ENCODE measurements at regions not wholly inside any gene's neighbourhood (a gene's known extent, or its start where the extent isn't known, plus 50 kb on each side); places are given as distances from the start of the nearest gene placed in this dataset.

GRCh38 chr14:45867046-45867894, 614.3 kb upstream of the MIS18BP1 start:
- Histone ChIP-seq H3K56ac (ENCODE audit: extremely low read depth, insufficient read depth, low read length) (no peak overlapping the region), H3K18ac (ENCODE audit: low read depth, low read length) (no peak overlapping the region), H3K27me3 (ENCODE audit: control insufficient read depth, insufficient read depth, low read length) (no peaks in the 10 kb centered on the region), H3K4ac (ENCODE audit: low read depth, low read length) (no peak overlapping the region), H3K79me1 (ENCODE audit: low read depth in 1 of 2, low read length in 2 of 2) (no peaks in the 10 kb centered on the region), H2BK15ac (ENCODE audit: low read depth, low read length) (no peak overlapping the region), H4K5ac (ENCODE audit: low read depth, low read length) (no peak overlapping the region), H2AK5ac (ENCODE audit: low read depth, low read length) (no peak overlapping the region), H2AFZ (replicated peaks; ENCODE audit: low read length, poor library complexity) (no peak overlapping the region), H3K23ac (ENCODE audit: low read depth, low read length) (no peak overlapping the region), H3K4me3 (ENCODE audit: insufficient read depth, low read depth, low read length) (no peak overlapping the region), H2BK5ac (ENCODE audit: low read depth, low read length, poor library complexity, severe bottlenecking) (no peak overlapping the region), H4K20me1 (ENCODE audit: insufficient read depth, low read length) (no peaks in the 10 kb centered on the region), H3K9me3 (ENCODE audit: control insufficient read depth, insufficient read depth, low read length) (peaks cover 13% of the 10 kb centered on the region), H2BK120ac (ENCODE audit: low read depth, low read length) (no peak overlapping the region), H2AK9ac (replicated peaks; ENCODE audit: low read depth, low read length, poor library complexity) (no peak overlapping the region), H3K14ac (replicated peaks; ENCODE audit: low read depth, low read length) (no peak overlapping the region), H3K4me2 (ENCODE audit: low read depth, low read length) (no peak overlapping the region), H2BK20ac (ENCODE audit: low read depth, low read length) (no peak overlapping the region), H3K36me3 (ENCODE audit: control insufficient read depth, insufficient read depth, low read length) (no peaks in the 10 kb centered on the region), H4K91ac (ENCODE audit: insufficient read depth, low read depth, low read length) (no peak overlapping the region), H3K9ac (ENCODE audit: low read depth, low read length) (no peak overlapping the region), H3K27ac (ENCODE audit: insufficient read depth, low read length) (no peak overlapping the region), H3K9me1 (ENCODE audit: insufficient read depth, low read length) (no peaks in the 10 kb centered on the region), H3K4me1 (ENCODE audit: control insufficient read depth, insufficient read depth, low read length) (no peaks in the 10 kb centered on the region), H4K8ac (ENCODE audit: low read depth in 2 of 2, low read length in 2 of 2) (no peak overlapping the region)
- ATAC-seq (ENCODE audit: low read depth) = no peak
- intact Hi-C loops (cut with micrococcal nuclease) (no loop called here), in situ Hi-C loops (cut with MboI; ENCODE audit: low sequenced_read_pairs) (no loop called here), dilution Hi-C loops (cut with HindIII; ENCODE audit: low sequenced_read_pairs, unreplicated experiment) (no loop called here)
- no CpG with 5 or more reads among the region's 3 CpGs for WGBS, 2 experiments (ENCODE audit: extremely low coverage in 2 of 2, insufficient read length in 1 of 2)
- no TSS peak for BruUV-seq (replicated peaks)
- POLR2A ChIA-PET (ENCODE audit: unreplicated experiment) = no interaction called here
- DNase-seq = no peak
- TF ChIP-seq RFX5 (IDR thresholded peaks at IDR 0.05; ENCODE audit: low read depth, low read length) = no peak
- TF ChIP-seq NFE2L2 (IDR thresholded peaks at IDR 0.05; ENCODE audit: low read depth, low read length) = no peak
- TF ChIP-seq, protein P1, sequence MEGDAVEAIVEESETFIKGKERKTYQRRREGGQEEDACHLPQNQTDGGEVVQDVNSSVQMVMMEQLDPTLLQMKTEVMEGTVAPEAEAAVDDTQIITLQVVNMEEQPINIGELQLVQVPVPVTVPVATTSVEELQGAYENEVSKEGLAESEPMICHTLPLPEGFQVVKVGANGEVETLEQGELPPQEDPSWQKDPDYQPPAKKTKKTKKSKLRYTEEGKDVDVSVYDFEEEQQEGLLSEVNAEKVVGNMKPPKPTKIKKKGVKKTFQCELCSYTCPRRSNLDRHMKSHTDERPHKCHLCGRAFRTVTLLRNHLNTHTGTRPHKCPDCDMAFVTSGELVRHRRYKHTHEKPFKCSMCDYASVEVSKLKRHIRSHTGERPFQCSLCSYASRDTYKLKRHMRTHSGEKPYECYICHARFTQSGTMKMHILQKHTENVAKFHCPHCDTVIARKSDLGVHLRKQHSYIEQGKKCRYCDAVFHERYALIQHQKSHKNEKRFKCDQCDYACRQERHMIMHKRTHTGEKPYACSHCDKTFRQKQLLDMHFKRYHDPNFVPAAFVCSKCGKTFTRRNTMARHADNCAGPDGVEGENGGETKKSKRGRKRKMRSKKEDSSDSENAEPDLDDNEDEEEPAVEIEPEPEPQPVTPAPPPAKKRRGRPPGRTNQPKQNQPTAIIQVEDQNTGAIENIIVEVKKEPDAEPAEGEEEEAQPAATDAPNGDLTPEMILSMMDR (conservative IDR thresholded peaks at IDR 0.05; ENCODE audit: low read depth, low read length) = no peak
- no peak for TF ChIP-seq MAFK (IDR thresholded peaks at IDR 0.05; ENCODE audit: low read depth, low read length)
- TF ChIP-seq FOS (IDR thresholded peaks at IDR 0.05; ENCODE audit: low read depth, low read length) = no peak
- TF ChIP-seq USF2 (IDR thresholded peaks at IDR 0.05; ENCODE audit: low read depth, low read length) = no peak
- no peak for TF ChIP-seq SMC3 (IDR thresholded peaks at IDR 0.05; ENCODE audit: low read depth, low read length)
- TF ChIP-seq CEBPB (IDR thresholded peaks at IDR 0.05; ENCODE audit: low read depth, low read length) = no peak
- no peak for TF ChIP-seq RCOR1 (IDR thresholded peaks at IDR 0.05; ENCODE audit: insufficient replicate concordance, low read length)
- TF ChIP-seq CHD1 (IDR thresholded peaks at IDR 0.05; ENCODE audit: low read depth, low read length) = no peak
- TF ChIP-seq RAD21 (IDR thresholded peaks at IDR 0.05; ENCODE audit: low read length) = no peak
- TF ChIP-seq MAZ (IDR thresholded peaks at IDR 0.05; ENCODE audit: borderline replicate concordance, low read depth, low read length) = no peak
- no peak for TF ChIP-seq POLR2A (IDR thresholded peaks at IDR 0.05; ENCODE audit: low read depth, low read length)
- no peak for TF ChIP-seq BHLHE40 (IDR thresholded peaks at IDR 0.05; ENCODE audit: low read depth, low read length)
- TF ChIP-seq, protein P2, sequence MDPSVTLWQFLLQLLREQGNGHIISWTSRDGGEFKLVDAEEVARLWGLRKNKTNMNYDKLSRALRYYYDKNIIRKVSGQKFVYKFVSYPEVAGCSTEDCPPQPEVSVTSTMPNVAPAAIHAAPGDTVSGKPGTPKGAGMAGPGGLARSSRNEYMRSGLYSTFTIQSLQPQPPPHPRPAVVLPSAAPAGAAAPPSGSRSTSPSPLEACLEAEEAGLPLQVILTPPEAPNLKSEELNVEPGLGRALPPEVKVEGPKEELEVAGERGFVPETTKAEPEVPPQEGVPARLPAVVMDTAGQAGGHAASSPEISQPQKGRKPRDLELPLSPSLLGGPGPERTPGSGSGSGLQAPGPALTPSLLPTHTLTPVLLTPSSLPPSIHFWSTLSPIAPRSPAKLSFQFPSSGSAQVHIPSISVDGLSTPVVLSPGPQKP (IDR thresholded peaks at IDR 0.05; ENCODE audit: borderline replicate concordance, low read depth, low read length) = no peak
- CTCF ChIA-PET = no interaction called here
